SK-N-MC (cell line): ENCODE measurements at regions not wholly inside any gene's neighbourhood (a gene's known extent, or its start where the extent isn't known, plus 50 kb on each side); places are given as distances from the start of the nearest gene placed in this dataset.

Source experiments
- EZH2 ChIP-seq: fragments of 200-600 bp; sonication (generic); IDR thresholded peaks from one replicate; pipeline ENCODE4 v1.6.1; 2017; ENCODE audit warnings: antibody characterized with exemption
- FOXP2 ChIP-seq: optimal IDR thresholded peaks from 2 replicates; pipeline ENCODE3; 2011; ENCODE audit warnings: mild to moderate bottlenecking, moderate library complexity; ENCODE audit not compliant: insufficient read depth; ENCODE audit errors: extremely low read length, control extremely low read depth

GRCh38 chr13:53112522-53112921 is 83.9 kb downstream of the OLFM4 start:
- TF ChIP-seq EZH2, result no peak
- TF ChIP-seq FOXP2, result no peak
